GM18867 (cell line): ENCODE measurements at regions not wholly inside any gene's neighbourhood (a gene's known extent, or its start where the extent isn't known, plus 50 kb on each side); places are given as distances from the start of the nearest gene placed in this dataset.
"Not testable (repeated sequence)": the region's sequence is repeated elsewhere in the genome, so short reads cannot be mapped to it uniquely, and the experiment has no call there.

Experiments used
- ATAC-seq: cut with Tn5 transposase; IDR thresholded peaks from one replicate; pipeline ENCODE4 v1.9.1; 2021; ENCODE audit warnings: mild to moderate bottlenecking, moderate library complexity; ENCODE audit not compliant: unreplicated experiment

DNA sequence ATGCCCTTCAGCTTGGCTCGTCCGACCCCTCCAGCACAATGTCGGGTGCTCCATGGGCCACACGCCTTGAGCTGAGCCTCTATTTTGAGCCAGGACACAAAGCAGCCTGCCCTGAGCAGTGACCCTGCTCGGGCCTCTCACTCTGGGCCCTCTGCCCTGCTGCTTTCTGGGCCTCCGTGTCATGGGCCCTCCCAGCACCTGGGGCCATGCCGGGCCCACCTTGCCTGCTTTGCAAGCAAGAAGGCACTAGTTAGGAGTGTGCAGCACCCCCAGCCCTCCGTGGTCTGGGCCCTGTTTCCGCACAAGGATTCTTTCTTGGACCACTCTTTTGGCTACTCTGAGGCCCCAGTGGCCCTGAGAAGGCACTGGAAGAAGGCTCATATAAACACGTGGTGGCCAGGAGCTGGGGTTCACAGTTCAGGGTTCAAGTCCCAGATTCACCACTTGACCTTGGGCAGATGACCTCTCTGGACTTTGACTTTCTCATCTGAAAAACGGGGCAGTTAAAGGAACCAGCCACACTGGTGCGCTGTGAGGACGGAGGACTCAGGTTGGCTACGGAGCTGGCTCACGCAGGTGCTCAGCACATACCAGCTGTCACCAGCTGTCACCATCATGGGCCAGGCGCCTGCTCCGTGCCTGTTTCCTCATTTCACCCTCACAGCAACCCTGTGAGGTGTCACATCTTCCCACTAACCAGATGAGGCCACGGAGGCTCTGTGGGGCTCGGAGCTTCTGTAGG lies 166.0 kb upstream of the GSE1 start:
- peak; percentile 60 for ATAC-seq

DNA sequence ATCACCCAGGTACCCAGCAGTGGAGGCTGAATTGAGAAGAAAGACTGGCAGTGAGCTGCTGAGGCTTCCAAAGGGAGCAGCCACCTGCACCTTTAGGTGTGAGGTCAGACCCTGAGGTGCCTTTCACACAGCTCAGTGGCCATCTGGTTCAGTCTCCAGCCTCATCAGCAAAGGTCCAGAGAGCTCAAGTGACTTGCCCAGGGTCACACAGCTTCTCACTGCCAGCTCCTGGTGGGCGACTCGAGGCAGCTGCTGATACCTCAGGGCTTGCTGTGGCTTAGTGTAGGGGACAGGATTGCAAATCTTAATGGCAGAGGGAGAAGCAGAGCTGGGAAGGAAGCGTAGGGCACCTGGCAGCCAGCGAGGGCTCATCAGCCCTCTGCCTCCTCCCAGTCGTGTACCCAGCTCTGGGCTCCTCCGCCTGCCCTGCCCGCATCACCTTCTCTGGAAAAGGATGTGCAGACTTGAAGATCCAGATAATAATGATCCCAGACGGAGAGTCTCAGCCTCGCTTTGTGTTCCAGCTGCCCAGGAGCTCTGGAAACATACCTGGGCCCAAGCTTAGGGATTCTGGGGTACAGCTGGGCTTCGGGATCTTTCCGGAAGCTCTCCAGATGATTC lies 165.3 kb upstream of the GSE1 start:
- no peak for ATAC-seq

- ATAC-seq = no peak
These were observed 164.4 kb upstream of the GSE1 start for GRCh38 chr16:85448557-85449190.

- no peak for ATAC-seq
These were observed 163.8 kb upstream of the GSE1 start for GRCh38 chr16:85449191-85449884.

- no peak for ATAC-seq
These were observed 163.3 kb upstream of the GSE1 start for GRCh38 chr16:85449885-85450245.

- not testable (repeated sequence) for ATAC-seq
These were observed 162.0 kb upstream of the GSE1 start for GRCh38 chr16:85451142-85451541.

DNA sequence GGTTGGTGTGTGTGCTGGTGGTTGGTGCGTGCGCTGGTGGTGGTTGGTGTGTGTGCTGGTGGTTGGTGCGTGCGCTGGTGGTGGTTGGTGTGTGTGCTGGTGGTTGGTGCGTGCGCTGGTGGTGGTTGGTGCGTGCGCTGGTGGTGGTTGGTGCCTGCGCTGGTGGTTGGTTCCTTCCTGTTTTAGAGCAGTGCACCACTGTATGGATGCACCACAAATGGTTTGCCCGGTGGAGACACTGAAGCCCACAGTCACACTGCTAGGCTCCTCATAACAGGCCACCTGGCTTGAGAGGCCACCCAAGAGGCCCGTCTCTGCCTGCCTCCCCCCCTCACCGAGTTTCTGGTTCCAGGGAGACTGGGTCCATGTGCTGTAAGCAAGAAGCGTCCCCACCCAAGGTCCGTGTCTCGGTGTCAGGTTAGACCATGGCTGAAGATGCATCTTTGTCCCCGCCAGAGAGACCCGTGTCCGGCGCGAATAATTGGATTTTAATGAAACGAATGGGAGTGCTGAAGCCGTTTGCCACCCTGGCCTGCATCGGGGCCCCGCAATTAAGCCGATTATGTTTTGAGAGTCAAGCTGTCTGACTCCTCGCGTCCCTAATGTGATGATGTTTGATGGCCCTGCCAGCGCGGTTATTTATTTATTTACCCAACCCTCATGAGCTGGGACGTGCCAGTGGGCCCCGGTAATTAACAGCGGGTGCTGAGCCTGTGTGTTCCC lies 161.3 kb upstream of the GSE1 start:
- no peak for ATAC-seq

- ATAC-seq = no peak
These were observed 160.5 kb upstream of the GSE1 start for GRCh38 chr16:85452364-85453193.

GRCh38 chr16:85453194-85453678 lies 159.9 kb upstream of the GSE1 start:
- no peak for ATAC-seq

GRCh38 chr16:85453703-85454102 lies 159.4 kb upstream of the GSE1 start:
- no peak for ATAC-seq

GRCh38 chr16:85454171-85454872 lies 158.8 kb upstream of the GSE1 start:
- ATAC-seq = no peak

- no peak for ATAC-seq
These were observed 157.6 kb upstream of the GSE1 start for GRCh38 chr16:85455534-85455933.

GRCh38 chr16:85457366-85457765 lies 155.8 kb upstream of the GSE1 start:
- no peak for ATAC-seq

GRCh38 chr16:85458968-85459367 lies 154.2 kb upstream of the GSE1 start:
- ATAC-seq = no peak

DNA sequence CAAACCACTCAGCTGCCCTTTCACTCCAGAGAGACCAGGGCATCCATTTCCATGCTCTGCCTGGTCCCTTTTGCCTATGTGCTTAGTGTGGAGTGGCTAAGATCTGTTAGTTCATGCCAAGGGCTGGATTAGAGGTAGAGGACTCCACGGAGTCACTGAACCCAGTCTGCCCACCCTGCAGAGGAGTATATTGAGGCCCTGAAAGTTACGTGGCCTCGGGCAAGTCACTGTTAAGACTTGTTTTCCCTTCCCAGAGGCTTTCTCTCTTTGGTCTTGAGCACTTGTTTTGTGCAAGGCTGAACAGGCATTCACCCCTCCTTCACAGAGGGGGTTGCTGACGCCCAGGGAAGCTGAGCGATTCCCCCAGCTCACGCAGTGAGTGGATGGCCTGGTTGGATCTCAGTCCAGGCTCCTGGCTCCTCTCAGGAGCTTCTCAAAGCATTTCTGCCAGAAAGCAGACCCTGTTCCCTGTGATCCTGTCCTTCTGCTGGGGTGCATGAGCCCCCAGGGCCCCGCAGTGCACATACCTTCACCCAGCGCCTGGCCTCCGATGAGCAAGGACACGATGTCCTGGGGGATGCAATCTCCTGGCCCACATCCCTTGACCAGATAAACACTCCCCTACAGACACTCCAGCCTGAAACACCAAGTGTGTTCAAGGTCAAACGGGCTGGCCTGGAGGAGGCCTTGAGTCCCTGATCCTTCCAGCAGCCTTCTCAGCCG lies 153.4 kb upstream of the GSE1 start:
- no peak for ATAC-seq

- no peak for ATAC-seq
These were observed 152.7 kb upstream of the GSE1 start for GRCh38 chr16:85460252-85461021.

GRCh38 chr16:85461022-85461813 lies 151.9 kb upstream of the GSE1 start:
- no peak for ATAC-seq
